DMS 273 (cell line): ENCODE measurements at regions not wholly inside any gene's neighbourhood (a gene's known extent, or its start where the extent isn't known, plus 50 kb on each side); places are given as distances from the start of the nearest gene placed in this dataset.

Experiments used
- DNase-seq: peaks from one replicate; lab custom pipeline; 2025; ENCODE audit not compliant: unreplicated experiment; lab: John Stamatoyannopoulos, UW

- no peak for DNase-seq
These were observed 225.9 kb downstream of the TTLL7 start for GRCh38 chr1:83773059-83773458.

DNA sequence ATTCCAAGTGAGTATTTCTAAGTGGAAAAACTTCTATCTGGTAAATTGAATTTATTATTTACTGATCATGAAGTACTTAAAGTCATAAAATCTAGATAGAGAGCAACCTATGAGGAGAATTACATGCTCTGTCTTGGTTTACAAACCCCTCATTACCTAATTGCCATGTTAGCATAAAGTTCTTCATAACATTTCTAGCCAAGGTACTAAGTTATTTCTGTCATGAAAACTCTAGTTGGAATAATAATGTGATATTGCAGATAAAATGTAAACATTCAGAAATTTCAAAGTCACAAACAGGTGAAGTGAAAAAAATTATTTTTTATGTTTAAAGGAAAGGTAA lies 228.6 kb downstream of the TTLL7 start:
- no peak for DNase-seq

GRCh38 chr1:83769594-83770318 lies 229.2 kb downstream of the TTLL7 start:
- DNase-seq = peak; percentile 50

DNA sequence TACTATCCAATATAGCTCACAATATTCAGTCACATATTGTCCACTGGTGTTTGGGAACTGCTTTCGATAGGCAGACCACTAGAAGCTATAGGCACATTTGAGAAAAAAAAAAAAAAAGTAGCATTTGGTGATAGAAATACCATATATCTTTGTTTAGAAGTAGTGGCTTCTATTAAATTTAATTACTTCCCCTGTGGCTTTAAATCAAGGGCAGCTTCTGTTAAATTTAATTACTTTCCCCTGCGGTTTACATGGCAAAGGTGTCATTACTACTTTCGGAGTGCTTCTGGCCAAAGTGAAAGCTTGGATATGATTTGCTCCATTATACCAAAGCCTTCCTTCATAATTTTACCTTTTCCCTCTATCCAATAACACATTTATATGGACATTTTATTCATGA lies 229.9 kb downstream of the TTLL7 start:
- DNase-seq = peak; percentile 16

DNA sequence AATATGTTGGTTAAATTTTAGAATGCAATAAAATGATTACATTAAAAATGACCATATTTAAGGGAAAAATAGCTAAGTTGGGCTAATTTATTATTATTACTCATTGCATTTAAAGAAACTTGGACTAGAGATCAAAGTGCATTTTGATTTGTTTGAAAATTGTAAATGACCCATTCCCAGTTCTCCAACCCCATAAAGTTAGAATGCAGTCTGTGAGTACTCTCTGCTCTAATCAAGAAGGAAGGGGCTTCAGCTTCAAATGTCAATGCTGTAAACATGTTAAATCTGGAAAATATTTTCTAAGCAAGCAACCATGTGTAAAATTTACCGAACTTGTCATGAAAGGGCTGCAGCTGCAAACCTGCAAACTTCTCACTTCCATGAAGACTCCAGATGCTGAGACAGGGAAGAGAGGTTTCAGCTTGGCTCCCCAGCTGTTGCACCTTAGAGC lies 232.7 kb downstream of the TTLL7 start:
- no peak for DNase-seq

- no peak for DNase-seq
These were observed 233.8 kb downstream of the TTLL7 start for GRCh38 chr1:83765125-83765524.

- DNase-seq = no peak
These were observed 234.7 kb downstream of the TTLL7 start for GRCh38 chr1:83764209-83764608.

- no peak for DNase-seq
These were observed 235.4 kb downstream of the TTLL7 start for GRCh38 chr1:83763361-83764095.

DNA sequence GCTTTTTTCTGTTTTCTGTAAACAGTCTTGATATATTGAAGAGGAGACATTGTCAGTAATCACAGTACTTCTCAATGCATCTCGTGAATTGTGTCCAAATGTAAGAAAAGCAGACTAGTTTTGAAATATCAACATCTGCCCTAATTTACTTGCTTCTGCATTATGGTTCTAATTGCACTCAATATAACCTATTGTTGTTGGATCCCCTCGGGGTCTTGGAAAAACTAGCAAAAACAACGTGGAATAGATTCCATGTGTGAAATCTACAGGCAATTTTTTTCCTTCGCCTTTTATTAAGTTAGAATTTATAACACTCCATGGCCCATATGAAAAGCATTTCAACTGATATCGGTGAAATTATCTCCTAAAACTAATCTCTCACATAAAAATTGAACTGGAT lies 236.5 kb downstream of the TTLL7 start:
- no peak for DNase-seq

DNA sequence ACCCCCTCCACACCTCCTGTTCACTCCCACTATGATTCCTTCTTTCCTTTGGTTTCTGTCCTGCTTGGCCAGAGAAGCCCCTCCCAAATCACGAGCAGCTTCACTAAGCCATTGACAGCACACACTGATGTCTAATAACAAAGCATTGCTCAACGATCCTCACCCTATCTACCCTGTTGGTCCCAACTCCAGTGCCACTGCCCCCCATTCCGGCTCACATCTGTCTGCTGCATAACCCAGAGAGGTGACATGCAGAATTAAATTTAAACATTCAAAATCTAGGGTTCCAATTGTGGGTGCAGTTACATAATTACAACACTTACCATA lies 236.9 kb downstream of the TTLL7 start:
- DNase-seq = no peak

- no peak for DNase-seq
These were observed 237.5 kb downstream of the TTLL7 start for GRCh38 chr1:83761167-83762038.

DNA sequence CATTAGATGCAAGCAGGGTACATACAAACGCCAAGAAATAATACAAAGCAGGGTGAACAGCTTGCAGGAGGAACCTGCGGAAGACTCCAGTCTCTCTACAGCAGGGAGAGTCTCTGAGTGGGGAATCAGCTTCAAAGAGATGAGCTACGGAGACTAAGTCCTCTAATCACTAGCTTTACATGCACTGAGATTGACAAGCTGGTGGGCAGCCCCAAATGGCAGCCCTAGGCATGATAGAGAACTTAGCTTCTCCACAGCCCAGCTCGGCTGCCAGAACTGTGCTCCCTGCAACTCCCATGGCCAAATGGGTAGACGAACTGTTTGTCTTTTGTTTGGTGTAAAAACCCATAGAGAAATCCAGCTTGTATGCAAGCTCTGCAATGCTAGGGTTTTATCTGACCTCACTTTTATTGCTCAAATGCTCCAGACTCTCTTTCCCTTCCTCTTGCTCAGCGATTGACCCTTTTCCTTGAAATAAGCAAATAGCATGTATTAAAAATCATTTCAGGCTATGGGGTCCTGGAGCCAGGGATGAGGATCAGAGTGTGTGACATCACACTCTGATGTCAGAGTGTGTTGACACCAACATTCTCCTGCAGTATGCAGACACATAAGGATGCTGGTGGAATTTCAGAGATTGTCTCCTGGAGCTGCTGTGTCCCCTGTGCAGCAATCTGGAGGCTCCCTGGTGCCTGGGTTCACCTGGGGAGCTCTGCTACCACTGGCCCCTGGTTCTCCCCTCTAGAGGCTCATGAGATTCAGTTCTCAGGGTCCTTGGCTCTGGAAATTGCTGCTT lies 238.5 kb downstream of the TTLL7 start:
- DNase-seq = no peak

GRCh38 chr1:83756984-83757717 lies 241.8 kb downstream of the TTLL7 start:
- DNase-seq = no peak

GRCh38 chr1:83751602-83752001 lies 247.3 kb downstream of the TTLL7 start:
- no peak for DNase-seq

DNA sequence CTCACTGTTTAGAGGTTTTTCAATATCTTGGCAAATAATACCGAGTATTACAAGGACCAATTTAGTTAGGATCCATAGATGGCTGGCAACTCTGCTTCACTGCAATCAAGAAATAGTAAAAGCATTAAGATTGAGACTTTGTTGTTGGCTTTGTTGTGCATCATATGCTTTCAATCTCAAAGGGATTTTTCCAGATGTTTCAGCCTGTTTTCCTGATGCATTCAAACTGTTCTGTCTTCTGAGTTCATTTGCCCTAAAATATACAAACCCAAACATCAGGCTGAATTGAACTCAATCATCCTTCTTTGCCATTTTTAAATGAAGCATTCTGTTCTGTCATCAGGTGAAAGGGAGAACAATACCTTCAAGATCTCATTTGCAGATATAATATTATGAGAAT lies 248.7 kb downstream of the TTLL7 start:
- DNase-seq = no peak

GRCh38 chr1:83747853-83748482 lies 251.0 kb downstream of the TTLL7 start:
- DNase-seq = no peak

GRCh38 chr1:83746234-83746633 lies 252.7 kb downstream of the TTLL7 start:
- DNase-seq = no peak

GRCh38 chr1:83742446-83742845 lies 256.5 kb downstream of the TTLL7 start:
- DNase-seq = no peak

DNA sequence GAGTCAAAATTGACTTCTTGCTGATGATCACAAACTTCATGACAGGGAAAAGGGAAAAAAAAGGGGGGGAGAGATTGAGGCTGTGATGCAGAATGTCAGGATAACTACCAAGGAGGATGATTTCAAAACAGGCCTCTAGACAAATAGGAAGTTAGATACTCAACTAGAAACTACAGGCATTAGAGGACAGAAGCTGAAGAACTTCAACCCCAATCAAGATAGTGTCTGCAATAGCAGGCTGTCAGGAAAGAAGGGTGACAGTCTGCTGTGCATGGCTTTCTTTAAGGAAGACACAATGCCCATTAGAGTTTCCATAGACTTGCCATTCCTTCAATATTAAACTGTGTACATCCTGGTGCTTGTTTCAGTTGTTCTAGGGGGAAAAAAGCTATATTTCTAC lies 257.2 kb downstream of the TTLL7 start:
- no peak for DNase-seq

- no peak for DNase-seq
These were observed 257.6 kb downstream of the TTLL7 start for GRCh38 chr1:83741348-83741747.
